ENCODE measurements at regions not wholly inside any gene's neighbourhood (a gene's known extent, or its start where the extent isn't known, plus 50 kb on each side); places are given as distances from the start of the nearest gene placed in this dataset.

- H3K23ac ChIP-seq (ENCODE audit: insufficient read length): no peak overlapping the region
- no peak overlapping the region for H3K9ac ChIP-seq (replicated peaks in 1 of 4; ENCODE audit: extremely low read depth in 1 of 4, low read depth in 3 of 4, low read length in 3 of 4)
- no peak overlapping the region for H2BK15ac ChIP-seq (ENCODE audit: low read length)
- no peaks in the 10 kb centered on the region for H4K20me1 ChIP-seq (replicated peaks in 1 of 2; ENCODE audit: control insufficient read depth in 1 of 2, insufficient read depth in 2 of 2, low read length in 2 of 2)
- H4K5ac ChIP-seq (ENCODE audit: insufficient read length, low read depth, low read length): no peak overlapping the region
- H2BK120ac ChIP-seq (replicated peaks; ENCODE audit: low read depth, low read length): no peak overlapping the region
- H3K56ac ChIP-seq (replicated peaks; ENCODE audit: insufficient read length, low read depth, low read length): no peak overlapping the region
- H4K8ac ChIP-seq (ENCODE audit: extremely low read depth, insufficient read depth, low read length): no peak overlapping the region
- no peaks in the 10 kb centered on the region for H3K23me2 ChIP-seq (ENCODE audit: low read depth, low read length)
- H2BK5ac ChIP-seq (ENCODE audit: low read depth, low read length): no peak overlapping the region
- no peak for TF ChIP-seq RXRA (IDR thresholded peaks at IDR 0.05; ENCODE audit: insufficient read depth, low read depth, low read length)
- TF ChIP-seq CEBPB (IDR thresholded peaks at IDR 0.05; ENCODE audit: low read depth, low read length): no peak
- no peak for TF ChIP-seq RAD21 (IDR thresholded peaks at IDR 0.05 in 1 of 2, conservative IDR thresholded peaks at IDR 0.05 in 1 of 2; ENCODE audit: low read depth in 2 of 2, low read length in 2 of 2)
- TF ChIP-seq POLR2AphosphoS5 (IDR thresholded peaks at IDR 0.05; ENCODE audit: low read depth, low read length): no peak
- TF ChIP-seq RNF2 (IDR thresholded peaks at IDR 0.05; ENCODE audit: borderline replicate concordance, low read depth, low read length, missing control alignments, poor library complexity, severe bottlenecking): no peak
- no peak for TF ChIP-seq TAF7 (optimal IDR thresholded peaks at IDR 0.05; ENCODE audit: borderline replicate concordance, low read depth, low read length)
- no peak for TF ChIP-seq SRF (IDR thresholded peaks at IDR 0.05; ENCODE audit: low read depth, low read length)
- no peak for TF ChIP-seq SP2 (IDR thresholded peaks at IDR 0.05; ENCODE audit: low read length)
- TF ChIP-seq CBX8 (IDR thresholded peaks at IDR 0.05; ENCODE audit: borderline replicate concordance, low read depth, low read length): no peak
- no peak overlapping the region for H2AFZ ChIP-seq (ENCODE audit: low read length)
- H3K18ac ChIP-seq (ENCODE audit: extremely low read depth, low read length): no peak overlapping the region
- DNase-seq (ENCODE audit: low read depth in 1 of 2, low spot score in 2 of 2) (no peak), FAIRE-seq (no peak)
- no peak overlapping the region for H3K4ac ChIP-seq (replicated peaks; ENCODE audit: insufficient read length, low read depth, low read length)
- no peaks in the 10 kb centered on the region for H3K4me1 ChIP-seq (replicated peaks in 1 of 4; ENCODE audit: control insufficient read depth in 3 of 4, insufficient read depth in 4 of 4, low read length in 3 of 4)
- no peaks in the 10 kb centered on the region for H3K79me1 ChIP-seq (ENCODE audit: low read depth, low read length)
- POLR2A ChIA-PET (ENCODE audit: partially characterized antibody): no interaction called here
- 82% methylated on average over 2 of the region's 2 CpGs; no CpG with 5 or more reads in 1 of the 2 experiments for WGBS, 2 experiments (ENCODE audit: extremely low coverage in 1 of 2, insufficient coverage in 1 of 2, insufficient read length in 1 of 2, insufficient replicate concordance in 2 of 2, low coverage in 1 of 2, low lambda C conversion rate in 2 of 2, missing lambda C conversion rate in 1 of 2)
- no peak overlapping the region for H4K91ac ChIP-seq (replicated peaks; ENCODE audit: insufficient read length, low read length)
- no peak overlapping the region for H2BK20ac ChIP-seq (ENCODE audit: low read length)
- H3K4me2 ChIP-seq (ENCODE audit: insufficient read depth in 1 of 2, low read depth in 2 of 2, low read length in 2 of 2): no peak overlapping the region
- 0 out of 2 replicates have a peak overlapping the region, but pooled peaks have one; percentile 9 for H2BK12ac ChIP-seq (ENCODE audit: low read depth, low read length)
- no peak overlapping the region for H3K27ac ChIP-seq (ENCODE audit: low read depth, low read length)
- CTCF ChIA-PET (ENCODE audit: partially characterized antibody): no interaction called here
- H3K79me2 ChIP-seq (ENCODE audit: control insufficient read depth in 1 of 2, insufficient read depth in 2 of 2, low read length in 2 of 2): no peaks in the 10 kb centered on the region
- H3K4me3 ChIP-seq (ENCODE audit: extremely low read depth in 1 of 4, insufficient read depth in 2 of 4, low read depth in 3 of 4, low read length in 4 of 4): no peak overlapping the region
- H3K36me3 ChIP-seq (ENCODE audit: control insufficient read depth in 2 of 4, insufficient read depth in 4 of 4, low read length in 3 of 4): no peaks in the 10 kb centered on the region
- H3K14ac ChIP-seq (ENCODE audit: insufficient read length): no peak overlapping the region
- H2AK5ac ChIP-seq (ENCODE audit: low read depth, low read length): no peak overlapping the region
- no peaks in the 10 kb centered on the region for H3K9me3 ChIP-seq (ENCODE audit: insufficient read depth in 2 of 2, low read depth in 1 of 2, low read length in 1 of 2)
- no peaks in the 10 kb centered on the region for H3K27me3 ChIP-seq (replicated peaks in 1 of 4; ENCODE audit: control insufficient read depth in 3 of 4, extremely low read depth in 1 of 4, insufficient read depth in 3 of 4, low read length in 3 of 4)
Measured at GRCh38 chr14:59075506-59075905, 113.0 kb upstream of the DAAM1 start.
